Activated B cell treated with CpG ODN at 0.5 μM for 24 hours (primary cell): ENCODE measurements at regions not wholly inside any gene's neighbourhood (a gene's known extent, or its start where the extent isn't known, plus 50 kb on each side); places are given as distances from the start of the nearest gene placed in this dataset.

Source experiments
- ATAC-seq: fragments of 200-7000 bp; cut with Tn5 transposase; one replicate; pipeline ENCODE4 v1.10.0; 2021; ENCODE audit warnings: low read depth, mild to moderate bottlenecking, moderate library complexity
- CTCF ChIA-PET: fragments of 350-600 bp; sonication (Branson Sonifier 250); formaldehyde crosslinking; loops from one replicate; lab custom pipeline; 2021; ENCODE audit warnings: antibody characterized with exemption; lab: Charles Lee
- POLR2A ChIA-PET: fragments of 350-600 bp; sonication (Branson Sonifier 250); formaldehyde crosslinking; loops from one replicate; lab custom pipeline; 2021; ENCODE audit warnings: antibody characterized with exemption; lab: Charles Lee
- DNase-seq: peaks from one replicate; pipeline ENCODE4 v3.0.0; 2022
- H3K27ac Mint-ChIP-seq: one replicate; pipeline ENCODE4 v1.8.0; 2020; ENCODE audit warnings: mixed read lengths
- H3K27me3 Mint-ChIP-seq: one replicate; pipeline ENCODE4 v1.8.0; 2021; ENCODE audit warnings: mixed read lengths
- H3K36me3 Mint-ChIP-seq: one replicate; pipeline ENCODE4 v1.8.0; 2021; ENCODE audit warnings: low read depth, mixed read lengths
- H3K4me1 Mint-ChIP-seq: one replicate; pipeline ENCODE4 v1.8.0; 2021; ENCODE audit warnings: mixed read lengths
- H3K4me3 Mint-ChIP-seq: one replicate; pipeline ENCODE4 v1.8.0; 2020; ENCODE audit warnings: mild to moderate bottlenecking, mixed read lengths
- H3K9me3 Mint-ChIP-seq: one replicate; pipeline ENCODE4 v1.8.0; 2020; ENCODE audit warnings: mixed read lengths
- intact Hi-C: fragments of 100-400 bp; cut with micrococcal nuclease; formaldehyde crosslinking; loops from one replicate; pipeline ENCODE4 v1.15.1; 2024
- TF ChIP-seq, protein P1 (sequence below): fragments of 200-600 bp; IDR thresholded peaks from one replicate; pipeline ENCODE4 v1.8.0; 2022; ENCODE audit warnings: antibody characterized with exemption, mild to moderate bottlenecking

DNA sequence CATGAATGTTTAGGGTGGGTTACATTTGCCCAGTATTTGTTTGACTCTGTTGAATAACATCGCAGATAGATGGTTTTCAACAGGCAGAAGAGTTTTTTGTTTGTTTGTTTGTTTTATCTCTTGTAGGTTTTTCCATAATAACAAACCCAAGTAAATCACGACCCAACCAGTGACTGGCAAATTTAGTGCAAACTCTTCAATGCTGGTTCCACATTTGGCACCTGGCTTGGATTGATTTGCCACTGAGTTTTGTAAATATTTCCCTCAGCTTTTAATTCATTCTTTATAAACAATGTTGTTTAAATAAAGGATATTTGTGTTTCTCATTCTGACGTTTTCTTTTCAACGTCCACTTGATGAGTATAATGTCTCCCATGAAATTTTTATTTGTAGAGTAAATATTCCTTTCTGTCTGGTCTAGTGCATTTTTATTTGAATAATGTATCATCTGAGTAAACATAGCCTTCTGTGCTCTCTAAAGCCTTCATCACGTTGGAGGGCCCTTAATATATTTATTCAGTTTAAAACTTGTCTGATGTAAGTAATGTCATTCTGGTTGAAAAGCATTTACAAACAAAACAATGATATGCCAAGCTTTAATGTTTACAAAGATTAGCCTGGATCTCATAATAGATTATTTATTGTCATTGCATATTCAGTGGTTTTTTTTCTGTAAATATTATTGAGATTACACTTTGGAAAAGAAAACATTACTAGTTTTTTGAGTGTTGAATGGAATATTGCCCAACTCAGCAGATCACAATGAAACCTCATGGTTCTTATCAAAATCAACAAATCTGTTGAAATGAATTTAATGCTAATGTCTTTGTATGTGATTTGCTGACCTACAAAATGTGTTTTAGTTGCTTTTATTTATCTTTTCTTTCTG lies 90.4 kb upstream of the PEG3 start:
- no peak for ATAC-seq
- H3K9me3 Mint-ChIP-seq, result peaks cover 17% of the 10 kb centered on the region

DNA sequence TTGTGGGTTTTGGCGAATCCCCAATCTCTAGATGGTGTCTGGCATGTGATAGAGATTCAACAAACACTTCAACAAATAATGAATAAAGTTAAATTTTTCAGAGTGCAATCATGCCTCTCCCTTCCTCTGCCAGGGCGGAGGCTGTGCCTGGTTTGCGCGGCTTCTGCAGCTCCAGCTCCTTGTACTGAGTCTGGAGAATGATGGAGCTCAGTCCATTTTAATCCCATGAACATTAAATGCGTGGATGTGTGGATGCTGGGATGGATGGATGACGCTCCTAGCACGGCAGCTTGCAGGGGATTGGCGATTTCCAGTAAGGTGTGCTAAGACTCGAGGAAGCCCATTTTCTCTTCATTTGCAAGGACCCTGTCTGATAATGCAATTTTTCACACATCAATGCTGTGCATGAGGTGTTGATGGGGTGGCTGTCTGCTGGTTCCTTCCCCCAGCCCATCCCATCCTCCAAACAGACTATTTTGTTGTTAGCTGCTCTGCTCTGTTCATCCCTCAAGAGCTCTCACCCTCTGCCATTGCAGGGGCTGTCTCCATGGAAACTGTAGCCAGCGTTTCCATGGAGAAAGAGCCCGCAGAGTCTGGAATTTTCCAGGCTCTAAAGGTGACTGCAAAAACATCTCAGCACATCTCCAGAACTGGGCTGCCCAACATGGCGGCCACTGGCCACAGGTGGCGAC lies 92.6 kb upstream of the PEG3 start:
- no peak for ATAC-seq
- POLR2A ChIA-PET, result no interaction called here
- H3K4me1 Mint-ChIP-seq, result no peaks in the 10 kb centered on the region
- intact Hi-C loops, result no loop called here
- TF ChIP-seq, protein P1, sequence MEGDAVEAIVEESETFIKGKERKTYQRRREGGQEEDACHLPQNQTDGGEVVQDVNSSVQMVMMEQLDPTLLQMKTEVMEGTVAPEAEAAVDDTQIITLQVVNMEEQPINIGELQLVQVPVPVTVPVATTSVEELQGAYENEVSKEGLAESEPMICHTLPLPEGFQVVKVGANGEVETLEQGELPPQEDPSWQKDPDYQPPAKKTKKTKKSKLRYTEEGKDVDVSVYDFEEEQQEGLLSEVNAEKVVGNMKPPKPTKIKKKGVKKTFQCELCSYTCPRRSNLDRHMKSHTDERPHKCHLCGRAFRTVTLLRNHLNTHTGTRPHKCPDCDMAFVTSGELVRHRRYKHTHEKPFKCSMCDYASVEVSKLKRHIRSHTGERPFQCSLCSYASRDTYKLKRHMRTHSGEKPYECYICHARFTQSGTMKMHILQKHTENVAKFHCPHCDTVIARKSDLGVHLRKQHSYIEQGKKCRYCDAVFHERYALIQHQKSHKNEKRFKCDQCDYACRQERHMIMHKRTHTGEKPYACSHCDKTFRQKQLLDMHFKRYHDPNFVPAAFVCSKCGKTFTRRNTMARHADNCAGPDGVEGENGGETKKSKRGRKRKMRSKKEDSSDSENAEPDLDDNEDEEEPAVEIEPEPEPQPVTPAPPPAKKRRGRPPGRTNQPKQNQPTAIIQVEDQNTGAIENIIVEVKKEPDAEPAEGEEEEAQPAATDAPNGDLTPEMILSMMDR, result no peak
- H3K27me3 Mint-ChIP-seq, result no peaks in the 10 kb centered on the region
- peaks cover 21% of the 10 kb centered on the region for H3K9me3 Mint-ChIP-seq
- CTCF ChIA-PET, result no interaction called here
- H3K36me3 Mint-ChIP-seq, result no peaks in the 10 kb centered on the region
- H3K4me3 Mint-ChIP-seq, result no peak overlapping the region
- DNase-seq, result no peak
- H3K27ac Mint-ChIP-seq, result no peak overlapping the region

More for the DNA sequence above, 90.4 kb upstream of the PEG3 start:
- intact Hi-C loops, result no loop called here
- DNase-seq, result no peak
- Mint-ChIP-seq H3K36me3 (no peaks in the 10 kb centered on the region), H3K4me1 (no peaks in the 10 kb centered on the region), H3K27me3 (no peaks in the 10 kb centered on the region), H3K4me3 (no peak overlapping the region), H3K27ac (no peak overlapping the region)
- ChIA-PET CTCF (no interaction called here), POLR2A (no interaction called here)
- TF ChIP-seq, protein P1, result no peak

DNA sequence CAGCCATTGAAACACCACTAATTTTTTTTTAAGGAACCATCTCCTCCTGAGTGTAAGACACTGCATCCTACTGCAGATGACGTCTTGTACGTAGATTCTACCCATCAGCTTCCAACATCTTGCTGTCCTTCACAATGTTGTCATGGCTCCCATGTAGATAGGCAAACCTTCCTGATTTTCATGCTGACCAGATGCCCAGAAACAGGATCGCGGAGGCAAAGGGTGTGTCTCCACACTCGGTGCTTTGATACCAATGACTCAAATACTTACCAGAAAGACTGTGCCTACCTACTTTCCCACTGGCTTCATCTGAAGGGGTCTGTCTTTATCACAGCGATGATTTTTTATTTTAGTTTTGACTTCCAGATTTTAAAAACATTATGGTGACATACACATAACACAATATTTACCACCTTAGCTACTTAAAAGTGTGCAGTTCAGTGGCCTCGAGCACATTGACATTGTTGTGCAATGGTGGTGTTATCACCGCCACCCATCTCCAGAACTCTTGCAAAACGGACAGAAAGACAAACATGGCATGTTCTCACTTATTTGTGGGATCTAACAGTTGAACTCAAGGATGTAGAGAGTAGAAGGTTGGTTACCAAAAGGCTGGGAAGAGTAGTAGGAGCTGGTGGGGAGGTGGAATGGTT lies 94.0 kb upstream of the PEG3 start:
- Mint-ChIP-seq H3K4me1 (no peaks in the 10 kb centered on the region), H3K27me3 (no peaks in the 10 kb centered on the region), H3K36me3 (no peaks in the 10 kb centered on the region), H3K9me3 (peaks cover 20% of the 10 kb centered on the region), H3K4me3 (no peak overlapping the region), H3K27ac (no peak overlapping the region)
- TF ChIP-seq, protein P1, result no peak
- ChIA-PET POLR2A (no interaction called here), CTCF (no interaction called here)
- intact Hi-C loops, result no loop called here
- ATAC-seq (no peak), DNase-seq (no peak)

DNA sequence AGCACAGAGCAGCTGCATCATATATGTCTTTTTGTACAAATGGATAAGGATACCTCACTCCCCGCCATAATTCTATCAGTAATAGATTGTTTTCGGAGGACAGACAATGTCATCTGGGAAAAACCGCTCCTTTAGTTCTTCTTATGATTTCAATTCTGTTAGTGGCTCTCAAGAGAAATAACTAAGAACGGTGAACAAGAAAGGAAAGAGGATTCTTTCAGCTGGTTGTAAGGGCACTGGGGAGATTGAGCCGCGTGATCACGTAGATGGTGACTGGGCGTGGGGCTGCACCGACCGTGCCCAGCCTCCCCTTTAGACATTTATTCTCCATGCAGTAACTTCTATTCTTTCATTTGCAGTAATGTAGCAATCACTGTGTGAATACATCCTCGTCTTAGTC lies 99.4 kb upstream of the PEG3 start:
- no peak overlapping the region for H3K4me3 Mint-ChIP-seq
- DNase-seq (no peak), ATAC-seq (no peak)
- POLR2A ChIA-PET, result no interaction called here
- H3K36me3 Mint-ChIP-seq, result no peaks in the 10 kb centered on the region
- H3K4me1 Mint-ChIP-seq, result no peaks in the 10 kb centered on the region
- CTCF ChIA-PET, result no interaction called here
- H3K27me3 Mint-ChIP-seq, result peaks cover 4% of the 10 kb centered on the region
- TF ChIP-seq, protein P1, result no peak
- H3K27ac Mint-ChIP-seq, result no peak overlapping the region
- intact Hi-C loops, result no loop called here
- peaks cover 26% of the 10 kb centered on the region for H3K9me3 Mint-ChIP-seq

DNA sequence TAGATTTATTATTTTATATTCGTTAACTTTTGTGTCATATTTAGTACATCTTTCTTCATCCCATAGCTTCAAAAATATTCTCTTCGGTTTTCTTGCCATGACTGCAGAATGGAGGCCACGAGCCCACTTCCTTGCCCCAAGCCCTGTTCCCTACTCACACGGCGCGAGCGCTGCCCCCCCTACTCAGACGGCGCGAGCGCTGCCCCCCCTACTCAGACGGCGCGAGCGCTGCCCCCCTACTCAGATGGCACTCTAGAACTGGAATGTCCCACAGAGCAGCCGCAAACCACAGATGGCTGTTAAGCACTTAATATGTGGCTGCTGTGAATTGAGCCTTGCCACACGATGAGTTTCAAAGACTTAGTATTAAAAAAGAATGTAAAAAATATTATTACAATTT lies 102.2 kb upstream of the PEG3 start:
- ATAC-seq (no peak), DNase-seq (no peak)
- Mint-ChIP-seq H3K27me3 (peaks cover 4% of the 10 kb centered on the region), H3K36me3 (no peaks in the 10 kb centered on the region), H3K4me1 (no peaks in the 10 kb centered on the region), H3K9me3 (peaks cover 21% of the 10 kb centered on the region), H3K4me3 (no peak overlapping the region), H3K27ac (no peak overlapping the region)
- intact Hi-C loops, result no loop called here
- CTCF ChIA-PET, result no interaction called here
- POLR2A ChIA-PET, result no interaction called here
- TF ChIP-seq, protein P1, result no peak
